Testis (tissue), 2 donors: ENCODE measurements at regions not wholly inside any gene's neighbourhood (a gene's known extent, or its start where the extent isn't known, plus 50 kb on each side); places are given as distances from the start of the nearest gene placed in this dataset.

Experiments used
- DNase-seq: peaks from one replicate; pipeline ENCODE4 v3.0.0-alpha.2; 2019
- H3K27ac ChIP-seq, 2 donors: fragments of 200-600 bp; sonication (generic); one replicate each; pipeline ENCODE4 v1.5.1; 2019
- H3K27me3 ChIP-seq: fragments of 200-600 bp; sonication (generic); one replicate; pipeline ENCODE4 v1.5.1; 2019
- H3K36me3 ChIP-seq: fragments of 200-600 bp; sonication (generic); one replicate; pipeline ENCODE4 v1.5.1; 2017; ENCODE audit warnings: low read depth; ENCODE audit errors: missing control alignments
- H3K4me1 ChIP-seq: fragments of 200-600 bp; sonication (generic); one replicate; pipeline ENCODE4 v1.5.1; 2019
- H3K4me3 ChIP-seq, 2 donors: fragments of 200-600 bp; sonication (generic); one replicate each; pipeline ENCODE4 v1.5.1; 2017 to 2019
- H3K9me3 ChIP-seq: fragments of 200-600 bp; sonication (generic); one replicate; pipeline ENCODE4 v1.5.1; 2017
- POLR2A ChIP-seq: fragments of 450-650 bp; IDR thresholded peaks from one replicate; pipeline ENCODE4 v1.6.1; 2017; ENCODE audit warnings: antibody characterized with exemption, mild to moderate bottlenecking, moderate library complexity
- WGBS, 2 donors: methylation state at CpG; one replicate each; pipeline ENCODE4 v1.1.5; 2018; 5-methylcytosine and 5-hydroxymethylcytosine counted together
- intact Hi-C: fragments of 100-400 bp; cut with DNase I; formaldehyde crosslinking; loops from one replicate; pipeline ENCODE4 v1.15.1; 2023; ENCODE audit warnings: low total_unique reads
- TF ChIP-seq, protein P1 (sequence below), 3 experiments: fragments of 450-650 bp in 2 of 3; fragments of 200-600 bp in 1 of 3; sonication (generic) in 1 of 3; IDR thresholded peaks; one replicate each; pipeline ENCODE4 v1.5.1; 2016 to 2019; ENCODE audit warnings: antibody characterized with exemption in 3 of 3, mild to moderate bottlenecking in 2 of 3, moderate library complexity in 1 of 3

DNA sequence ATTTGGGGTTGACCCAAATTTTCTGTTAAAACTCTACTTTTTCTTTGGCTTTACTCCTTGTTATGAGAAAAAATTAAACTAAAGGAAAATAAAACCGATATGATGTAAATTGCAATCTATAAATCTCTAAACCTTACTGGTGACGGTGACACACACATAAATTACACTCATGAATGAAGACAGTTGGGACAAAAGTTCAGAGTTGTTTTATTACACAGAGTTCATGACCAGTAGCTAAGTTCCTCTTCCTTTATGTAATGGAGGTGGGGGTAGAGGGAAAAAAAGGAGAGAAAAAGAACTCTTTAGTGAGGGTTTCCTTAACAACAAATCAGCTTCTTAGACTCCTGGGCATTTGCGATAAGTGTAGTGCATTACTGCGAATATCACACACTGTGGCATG lies 220.7 kb downstream of the KCNJ2 start:
- Histone ChIP-seq H3K4me1 (no peaks in the 10 kb centered on the region), H3K27me3 (no peaks in the 10 kb centered on the region), H3K4me3 (peak overlapping the region in 1 of 2 donors; percentile 7), H3K9me3 (no peaks in the 10 kb centered on the region), H3K27ac (no peak overlapping the region), H3K36me3 (no peaks in the 10 kb centered on the region)
- no peak for DNase-seq
- WGBS, 2 donors: 49 to 64% methylated on average over 4 of the region's 4 CpGs
- intact Hi-C loops: no loop called here
- TF ChIP-seq, protein P1, sequence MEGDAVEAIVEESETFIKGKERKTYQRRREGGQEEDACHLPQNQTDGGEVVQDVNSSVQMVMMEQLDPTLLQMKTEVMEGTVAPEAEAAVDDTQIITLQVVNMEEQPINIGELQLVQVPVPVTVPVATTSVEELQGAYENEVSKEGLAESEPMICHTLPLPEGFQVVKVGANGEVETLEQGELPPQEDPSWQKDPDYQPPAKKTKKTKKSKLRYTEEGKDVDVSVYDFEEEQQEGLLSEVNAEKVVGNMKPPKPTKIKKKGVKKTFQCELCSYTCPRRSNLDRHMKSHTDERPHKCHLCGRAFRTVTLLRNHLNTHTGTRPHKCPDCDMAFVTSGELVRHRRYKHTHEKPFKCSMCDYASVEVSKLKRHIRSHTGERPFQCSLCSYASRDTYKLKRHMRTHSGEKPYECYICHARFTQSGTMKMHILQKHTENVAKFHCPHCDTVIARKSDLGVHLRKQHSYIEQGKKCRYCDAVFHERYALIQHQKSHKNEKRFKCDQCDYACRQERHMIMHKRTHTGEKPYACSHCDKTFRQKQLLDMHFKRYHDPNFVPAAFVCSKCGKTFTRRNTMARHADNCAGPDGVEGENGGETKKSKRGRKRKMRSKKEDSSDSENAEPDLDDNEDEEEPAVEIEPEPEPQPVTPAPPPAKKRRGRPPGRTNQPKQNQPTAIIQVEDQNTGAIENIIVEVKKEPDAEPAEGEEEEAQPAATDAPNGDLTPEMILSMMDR (IDR thresholded peaks at IDR 0.05): no peak
- TF ChIP-seq POLR2A: no peak

DNA sequence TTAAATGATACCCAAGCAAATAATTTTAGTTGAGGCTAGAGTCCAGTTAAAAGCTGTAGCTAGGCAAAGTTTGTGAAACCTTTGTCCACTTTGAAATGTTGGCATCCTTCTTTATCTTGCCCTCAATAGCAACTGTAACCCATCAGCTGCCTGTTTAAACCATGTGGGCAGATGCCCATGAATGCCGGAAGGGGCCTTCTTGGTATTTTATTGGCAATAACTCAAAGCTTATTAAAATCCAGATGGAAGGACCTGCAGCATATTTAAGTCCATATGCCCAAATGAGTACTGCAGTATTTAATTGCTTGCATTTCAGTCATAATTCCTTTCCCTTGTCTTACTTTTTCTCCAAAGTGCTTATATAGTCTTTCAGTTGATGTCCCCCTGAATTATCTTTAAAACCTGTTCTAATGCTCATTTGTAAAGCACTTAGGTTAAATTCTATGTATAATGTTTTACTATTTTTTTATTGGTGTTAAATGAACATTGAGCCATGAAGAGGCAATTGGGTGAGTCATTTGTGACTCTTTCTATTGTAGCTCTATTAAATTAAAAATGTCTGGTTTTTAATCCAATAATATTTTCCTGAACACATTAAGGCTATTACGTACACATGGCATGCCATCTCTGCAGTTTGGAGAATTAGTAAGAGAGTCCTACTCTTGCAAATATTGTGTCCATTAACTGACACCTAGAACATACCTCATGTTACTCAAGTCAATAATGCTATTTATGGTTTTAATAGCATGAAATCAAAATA lies 225.3 kb downstream of the KCNJ2 start:
- H3K9me3 ChIP-seq: no peaks in the 10 kb centered on the region
- no peaks in the 10 kb centered on the region for H3K27me3 ChIP-seq
- no peak overlapping the region for H3K4me3 ChIP-seq
- WGBS, 2 donors: 77 to 86% methylated on average over 2 of the region's 2 CpGs
- H3K36me3 ChIP-seq: no peaks in the 10 kb centered on the region
- TF ChIP-seq, protein P1 (IDR thresholded peaks at IDR 0.05): no peak
- DNase-seq: no peak
- no peaks in the 10 kb centered on the region for H3K4me1 ChIP-seq
- intact Hi-C loops: no loop called here
- no peak overlapping the region for H3K27ac ChIP-seq

DNA sequence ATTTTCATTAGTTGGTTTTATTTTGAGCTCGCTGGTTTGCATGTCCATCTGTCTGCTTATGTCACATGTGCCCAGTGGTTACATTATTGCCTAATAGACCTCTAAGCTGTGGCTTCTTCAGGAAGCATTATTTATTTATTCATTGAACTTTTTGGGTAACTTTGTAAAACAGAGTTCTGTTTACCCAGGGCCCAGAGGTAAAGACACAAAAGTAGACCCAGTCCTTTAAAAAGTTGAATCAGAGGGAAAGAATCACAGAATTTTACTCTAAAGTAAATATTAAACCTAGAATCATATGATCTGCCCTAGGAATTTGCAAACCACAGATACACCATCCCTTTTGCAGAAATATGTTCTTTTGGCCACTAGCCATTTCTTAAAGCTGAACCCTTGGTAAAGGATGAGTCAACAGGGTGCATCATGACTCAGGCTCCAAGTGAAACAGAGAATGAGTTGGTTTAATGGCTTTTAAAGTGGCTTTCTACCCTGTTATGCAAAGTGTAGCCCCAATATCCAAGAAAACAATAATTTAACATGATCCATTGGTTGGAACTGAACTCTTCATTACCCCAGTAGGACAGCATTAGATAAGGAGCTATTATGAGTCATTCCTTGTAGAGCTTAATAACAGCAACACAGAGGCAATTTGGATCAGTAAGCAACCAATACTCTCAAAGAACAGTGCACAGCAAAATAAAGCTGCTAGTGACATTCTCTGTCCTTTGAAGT lies 236.3 kb downstream of the KCNJ2 start:
- Histone ChIP-seq H3K9me3 (no peaks in the 10 kb centered on the region), H3K4me1 (peaks cover 2% of the 10 kb centered on the region), H3K27ac (no peak overlapping the region), H3K27me3 (no peaks in the 10 kb centered on the region), H3K36me3 (no peaks in the 10 kb centered on the region), H3K4me3 (no peak overlapping the region)
- DNase-seq: no peak
- 81 to 82% methylated on average over 1 of the region's 1 CpG for WGBS, 2 donors
- no peak for TF ChIP-seq POLR2A
- TF ChIP-seq, protein P1 (IDR thresholded peaks at IDR 0.05): no peak
- intact Hi-C loops: no loop called here

DNA sequence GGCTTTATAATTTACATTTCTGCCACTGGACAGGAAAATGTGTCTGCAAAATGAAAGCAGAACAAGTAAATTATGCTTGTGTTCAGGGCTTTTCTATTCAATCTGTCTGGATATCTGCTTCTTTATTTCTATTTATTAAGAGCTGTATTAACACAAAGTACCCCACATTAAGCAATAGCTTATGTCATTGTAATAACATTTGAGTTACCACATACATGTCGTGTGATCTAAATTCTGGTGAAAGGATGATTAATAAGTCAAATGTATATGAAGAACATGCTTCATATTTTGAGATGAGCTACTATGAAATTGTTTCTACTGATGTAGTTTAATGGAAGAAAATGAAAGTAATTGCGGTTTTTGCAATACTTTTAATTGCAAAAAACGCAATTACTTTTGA lies 238.2 kb downstream of the KCNJ2 start:
- H3K36me3 ChIP-seq: no peaks in the 10 kb centered on the region
- H3K27me3 ChIP-seq: no peaks in the 10 kb centered on the region
- DNase-seq: no peak
- H3K9me3 ChIP-seq: no peaks in the 10 kb centered on the region
- H3K4me1 ChIP-seq: peaks cover 2% of the 10 kb centered on the region
- no peak overlapping the region for H3K27ac ChIP-seq
- TF ChIP-seq, protein P1 (IDR thresholded peaks at IDR 0.05): no peak
- no peak for TF ChIP-seq POLR2A
- H3K4me3 ChIP-seq: no peak overlapping the region
- intact Hi-C loops: no loop called here
- 83 to 91% methylated on average over 3 of the region's 3 CpGs for WGBS, 2 donors
